Right atrium auricular region (tissue), 2 donors: ENCODE measurements at regions not wholly inside any gene's neighbourhood (a gene's known extent, or its start where the extent isn't known, plus 50 kb on each side); places are given as distances from the start of the nearest gene placed in this dataset.

Experiments used
- DNase-seq: peaks from one replicate; pipeline ENCODE4 v3.0.0-alpha.2; 2019; ENCODE audit warnings: low spot score
- H3K27ac ChIP-seq, 2 donors: fragments of 200-600 bp; sonication (generic); 1 replicate in 1 of 2; 2 replicates in 1 of 2; pipeline ENCODE4 v1.5.1; 2016 to 2019
- H3K27me3 ChIP-seq, 2 donors: fragments of 200-600 bp; sonication (generic); one replicate each; pipeline versions ENCODE4 v1.5.1 to v1.6.0; 2017 to 2019
- H3K36me3 ChIP-seq: fragments of 200-600 bp; sonication (generic); one replicate; pipeline ENCODE4 v1.5.1; 2016
- H3K4me1 ChIP-seq, 2 donors: fragments of 200-600 bp; sonication (generic); one replicate each; pipeline versions ENCODE4 v1.5.1 to v1.6.0; 2017 to 2019
- H3K4me3 ChIP-seq, 2 donors: fragments of 200-600 bp; sonication (generic); 1 replicate in 1 of 2; 2 replicates in 1 of 2; pipeline ENCODE4 v1.5.1; 2017 to 2019; ENCODE audit warnings: mild to moderate bottlenecking in 1 of 2, moderate library complexity in 1 of 2
- H3K9me3 ChIP-seq, 2 donors: fragments of 200-600 bp; sonication (generic); one replicate each; pipeline ENCODE4 v1.5.1; 2019
- CTCF ChIP-seq, 2 donors: fragments of 200-600 bp; sonication (generic); IDR thresholded peaks; one replicate each; pipeline ENCODE4 v1.5.1; 2019; ENCODE audit warnings: antibody characterized with exemption in 2 of 2

- H3K36me3 ChIP-seq, result no peaks in the 10 kb centered on the region
- no peak overlapping the region for H3K27ac ChIP-seq
- no peak for DNase-seq
- H3K27me3 ChIP-seq, result no peaks in the 10 kb centered on the region
- no peak overlapping the region for H3K4me3 ChIP-seq
- peaks cover 0 to 6% of the 10 kb centered on the region in 2 donors for H3K4me1 ChIP-seq
- TF ChIP-seq CTCF (IDR thresholded peaks at IDR 0.05), result no peak
- no peaks in the 10 kb centered on the region for H3K9me3 ChIP-seq
Observed at GRCh38 chr3:81439108-81439507, 322.3 kb downstream of the GBE1 start.

GRCh38 chr3:81437683-81438082, 323.8 kb downstream of the GBE1 start:
- peaks cover 0 to under 1% of the 10 kb centered on the region in 2 donors for H3K4me1 ChIP-seq
- no peak for TF ChIP-seq CTCF (IDR thresholded peaks at IDR 0.05)
- H3K9me3 ChIP-seq, result no peaks in the 10 kb centered on the region
- H3K27ac ChIP-seq, result no peak overlapping the region
- H3K27me3 ChIP-seq, result no peaks in the 10 kb centered on the region
- H3K4me3 ChIP-seq, result no peak overlapping the region
- DNase-seq, result no peak
- no peaks in the 10 kb centered on the region for H3K36me3 ChIP-seq

GRCh38 chr3:81436182-81436581, 325.3 kb downstream of the GBE1 start:
- no peak for TF ChIP-seq CTCF (IDR thresholded peaks at IDR 0.05)
- H3K27me3 ChIP-seq, result no peaks in the 10 kb centered on the region
- no peaks in the 10 kb centered on the region for H3K36me3 ChIP-seq
- no peak overlapping the region for H3K4me3 ChIP-seq
- H3K4me1 ChIP-seq, result no peaks in the 10 kb centered on the region
- DNase-seq, result no peak
- no peaks in the 10 kb centered on the region for H3K9me3 ChIP-seq
- no peak overlapping the region for H3K27ac ChIP-seq

- DNase-seq, result no peak
- Histone ChIP-seq H3K9me3 (no peaks in the 10 kb centered on the region), H3K36me3 (no peaks in the 10 kb centered on the region), H3K27me3 (no peaks in the 10 kb centered on the region), H3K4me3 (no peak overlapping the region), H3K4me1 (no peaks in the 10 kb centered on the region), H3K27ac (no peak overlapping the region)
- TF ChIP-seq CTCF (IDR thresholded peaks at IDR 0.05), result no peak
Observed at GRCh38 chr3:81435050-81435449, 326.4 kb downstream of the GBE1 start.

- TF ChIP-seq CTCF (IDR thresholded peaks at IDR 0.05), result no peak
- H3K36me3 ChIP-seq, result no peaks in the 10 kb centered on the region
- no peaks in the 10 kb centered on the region for H3K4me1 ChIP-seq
- DNase-seq, result no peak
- no peaks in the 10 kb centered on the region for H3K9me3 ChIP-seq
- no peaks in the 10 kb centered on the region for H3K27me3 ChIP-seq
- H3K4me3 ChIP-seq, result no peak overlapping the region
- H3K27ac ChIP-seq, result no peak overlapping the region
Observed at GRCh38 chr3:81434161-81434560, 327.3 kb downstream of the GBE1 start.

- TF ChIP-seq CTCF (IDR thresholded peaks at IDR 0.05), result no peak
- no peak for DNase-seq
- H3K27me3 ChIP-seq, result no peaks in the 10 kb centered on the region
- H3K4me1 ChIP-seq, result no peaks in the 10 kb centered on the region
- no peaks in the 10 kb centered on the region for H3K9me3 ChIP-seq
- H3K4me3 ChIP-seq, result no peak overlapping the region
- no peak overlapping the region for H3K27ac ChIP-seq
- H3K36me3 ChIP-seq, result no peaks in the 10 kb centered on the region
Observed at GRCh38 chr3:81433675-81434074, 327.8 kb downstream of the GBE1 start.
